Endodermal cell (in vitro differentiated cells): ENCODE measurements at regions not wholly inside any gene's neighbourhood (a gene's known extent, or its start where the extent isn't known, plus 50 kb on each side); places are given as distances from the start of the nearest gene placed in this dataset.

ENCODE experiments used
- DNase-seq: peaks from one replicate; pipeline ENCODE4 v3.0.0-alpha.2; 2017
- H3K27ac ChIP-seq: 2 replicates; pipeline ENCODE4 v1.5.1; 2013; ENCODE audit warnings: mild to moderate bottlenecking, low read depth, low read length, moderate library complexity
- H3K27me3 ChIP-seq: 2 replicates; pipeline ENCODE4 v1.6.1; 2013; ENCODE audit warnings: mild to moderate bottlenecking, low read length, moderate library complexity; ENCODE audit not compliant: insufficient read depth, control insufficient read depth, poor library complexity, severe bottlenecking
- H3K36me3 ChIP-seq: 2 replicates; pipeline ENCODE4 v1.7.0; 2013; ENCODE audit warnings: mild to moderate bottlenecking, low read length, moderate library complexity; ENCODE audit not compliant: control insufficient read depth, insufficient read depth
- H3K4me1 ChIP-seq: one replicate; pipeline ENCODE4 v1.7.0; 2013; ENCODE audit warnings: low read length; ENCODE audit not compliant: control insufficient read depth, insufficient read depth
- H3K4me3 ChIP-seq: 2 replicates; pipeline ENCODE4 v1.5.1; 2013; ENCODE audit warnings: mild to moderate bottlenecking, low read length, moderate library complexity
- H3K9ac ChIP-seq: 2 replicates; pipeline ENCODE4 v1.6.1; 2013; ENCODE audit warnings: mild to moderate bottlenecking, low read length, moderate library complexity; ENCODE audit not compliant: poor library complexity, severe bottlenecking; ENCODE audit errors: extremely low read depth
- H3K9me3 ChIP-seq: 2 replicates; pipeline ENCODE4 v1.6.1; 2013; ENCODE audit warnings: mild to moderate bottlenecking, low read length, moderate library complexity; ENCODE audit not compliant: control insufficient read depth
- H3K27ac Mint-ChIP-seq: 2 replicates; pipeline ENCODE4 v1.8.0; 2020; ENCODE audit warnings: mixed read lengths
- H3K27me3 Mint-ChIP-seq: 2 replicates; pipeline ENCODE4 v1.8.0; 2021; ENCODE audit warnings: mild to moderate bottlenecking, mixed read lengths; ENCODE audit not compliant: insufficient read depth
- H3K36me3 Mint-ChIP-seq: 2 replicates; pipeline ENCODE4 v1.8.0; 2020; ENCODE audit warnings: low read depth, mixed read lengths
- H3K4me1 Mint-ChIP-seq: 2 replicates; pipeline ENCODE4 v1.8.0; 2020; ENCODE audit warnings: mixed read lengths
- H3K4me3 Mint-ChIP-seq: 2 replicates; pipeline ENCODE4 v1.8.0; 2020; ENCODE audit warnings: mild to moderate bottlenecking, moderate library complexity, mixed read lengths
- H3K9me3 Mint-ChIP-seq: 2 replicates; pipeline ENCODE4 v1.8.0; 2020; ENCODE audit warnings: mild to moderate bottlenecking, mixed read lengths
- WGBS, 2 experiments: methylation state at CpG; one replicate each; pipeline versions ENCODE4 v1.1.5 to v1.1.7; 2013; ENCODE audit warnings: missing lambda C conversion rate in 2 of 2, mixed read lengths in 1 of 2; ENCODE audit not compliant: insufficient coverage in 1 of 2, insufficient read length in 1 of 2; 5-methylcytosine and 5-hydroxymethylcytosine counted together
- TF ChIP-seq, protein P1 (sequence below): fragments of 200-600 bp; sonication (generic); conservative IDR thresholded peaks from 2 replicates; pipeline ENCODE4 v1.5.0; 2021; ENCODE audit warnings: antibody characterized with exemption, mild to moderate bottlenecking

DNA sequence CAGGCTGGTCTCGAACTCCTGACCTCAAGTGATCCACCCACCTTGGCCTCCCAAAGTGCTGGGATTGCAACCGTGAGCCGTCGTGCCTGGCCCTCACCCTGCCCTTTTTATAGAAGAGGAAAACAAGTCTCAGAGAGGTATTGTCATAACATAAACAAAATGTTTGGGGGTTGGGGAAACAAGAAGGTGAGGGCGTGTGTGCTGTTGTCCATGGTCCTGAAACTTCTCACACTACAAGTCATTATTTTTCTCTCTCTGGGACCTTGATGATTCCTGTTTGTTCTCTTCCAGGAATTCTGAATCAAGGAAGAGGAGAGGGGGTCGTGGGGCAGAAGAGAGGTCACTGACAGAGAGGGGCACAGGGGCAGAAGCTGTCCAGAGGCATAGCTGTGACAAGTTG is 160.2 kb upstream of the LHX1 start:
- Mint-ChIP-seq H3K27ac (no peak overlapping the region), H3K4me3 (no peak overlapping the region), H3K4me1 (peaks cover 6% of the 10 kb centered on the region), H3K36me3 (no peaks in the 10 kb centered on the region), H3K9me3 (no peaks in the 10 kb centered on the region), H3K27me3 (peaks cover 19% of the 10 kb centered on the region)
- H3K4me1 ChIP-seq = no peaks in the 10 kb centered on the region
- no peaks in the 10 kb centered on the region for H3K9me3 ChIP-seq
- no peak overlapping the region for H3K27ac ChIP-seq
- TF ChIP-seq, protein P1, sequence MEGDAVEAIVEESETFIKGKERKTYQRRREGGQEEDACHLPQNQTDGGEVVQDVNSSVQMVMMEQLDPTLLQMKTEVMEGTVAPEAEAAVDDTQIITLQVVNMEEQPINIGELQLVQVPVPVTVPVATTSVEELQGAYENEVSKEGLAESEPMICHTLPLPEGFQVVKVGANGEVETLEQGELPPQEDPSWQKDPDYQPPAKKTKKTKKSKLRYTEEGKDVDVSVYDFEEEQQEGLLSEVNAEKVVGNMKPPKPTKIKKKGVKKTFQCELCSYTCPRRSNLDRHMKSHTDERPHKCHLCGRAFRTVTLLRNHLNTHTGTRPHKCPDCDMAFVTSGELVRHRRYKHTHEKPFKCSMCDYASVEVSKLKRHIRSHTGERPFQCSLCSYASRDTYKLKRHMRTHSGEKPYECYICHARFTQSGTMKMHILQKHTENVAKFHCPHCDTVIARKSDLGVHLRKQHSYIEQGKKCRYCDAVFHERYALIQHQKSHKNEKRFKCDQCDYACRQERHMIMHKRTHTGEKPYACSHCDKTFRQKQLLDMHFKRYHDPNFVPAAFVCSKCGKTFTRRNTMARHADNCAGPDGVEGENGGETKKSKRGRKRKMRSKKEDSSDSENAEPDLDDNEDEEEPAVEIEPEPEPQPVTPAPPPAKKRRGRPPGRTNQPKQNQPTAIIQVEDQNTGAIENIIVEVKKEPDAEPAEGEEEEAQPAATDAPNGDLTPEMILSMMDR = no peak
- no peak overlapping the region for H3K4me3 ChIP-seq
- 43% methylated on average over 6 of the region's 6 CpGs; no CpG with 5 or more reads in 1 of the 2 experiments for WGBS, 2 experiments
- no peak overlapping the region for H3K9ac ChIP-seq
- H3K27me3 ChIP-seq = peaks cover 25% of the 10 kb centered on the region
- H3K36me3 ChIP-seq = no peaks in the 10 kb centered on the region
- peak; percentile 76 for DNase-seq

DNA sequence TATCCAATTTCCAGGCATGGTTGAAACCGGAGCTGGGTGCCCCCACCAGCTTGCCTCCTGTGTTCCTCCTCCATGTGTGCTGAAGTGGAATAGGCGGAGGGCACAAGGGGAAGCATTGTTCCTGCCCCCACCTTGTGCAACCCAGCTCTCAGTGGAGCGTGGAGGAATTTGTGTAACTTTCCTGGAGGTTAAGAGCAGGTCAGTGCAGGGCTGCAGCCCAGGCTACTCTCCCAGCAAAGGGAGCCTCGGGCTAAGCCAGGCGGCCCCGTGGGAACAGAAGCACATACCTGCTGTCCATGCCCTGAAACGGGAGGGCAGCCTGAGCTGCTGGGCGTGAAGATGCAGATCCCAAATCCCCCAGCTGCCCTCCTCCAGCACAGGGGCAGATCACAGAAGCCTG is 158.8 kb upstream of the LHX1 start:
- Mint-ChIP-seq H3K9me3 (no peaks in the 10 kb centered on the region), H3K4me1 (peaks cover 6% of the 10 kb centered on the region), H3K27me3 (peaks cover 19% of the 10 kb centered on the region), H3K27ac (no peak overlapping the region), H3K4me3 (no peak overlapping the region), H3K36me3 (no peaks in the 10 kb centered on the region)
- Histone ChIP-seq H3K27ac (no peak overlapping the region), H3K36me3 (no peaks in the 10 kb centered on the region), H3K27me3 (peaks cover 14% of the 10 kb centered on the region), H3K4me3 (no peak overlapping the region), H3K9ac (no peak overlapping the region), H3K4me1 (no peaks in the 10 kb centered on the region), H3K9me3 (no peaks in the 10 kb centered on the region)
- no peak for DNase-seq
- 52 to 82% methylated on average over 7 to 8 of the region's 8 CpGs for WGBS, 2 experiments
- TF ChIP-seq, protein P1 = no peak

DNA sequence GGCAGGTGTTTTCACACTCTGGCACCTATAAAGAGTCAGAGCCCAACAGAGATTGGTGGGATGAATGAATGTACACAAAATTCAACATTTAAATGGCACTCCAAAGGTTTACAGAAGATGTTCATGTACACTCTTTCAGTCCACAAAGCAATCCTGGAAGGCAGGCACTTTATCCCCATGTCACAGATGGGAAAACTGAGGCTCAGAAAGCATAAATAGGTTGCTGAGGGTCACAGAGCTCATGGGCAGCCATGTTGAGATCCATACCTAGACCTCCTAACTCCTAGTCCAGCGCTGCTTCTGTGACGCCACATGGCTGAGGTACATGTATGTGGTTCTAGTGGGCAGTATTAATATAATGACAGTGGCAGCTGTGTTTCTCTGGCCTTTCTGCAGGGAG is 157.7 kb upstream of the LHX1 start:
- TF ChIP-seq, protein P1 = no peak
- H3K9me3 ChIP-seq = no peaks in the 10 kb centered on the region
- peaks cover 16% of the 10 kb centered on the region for H3K27me3 ChIP-seq
- no peaks in the 10 kb centered on the region for H3K4me1 ChIP-seq
- Mint-ChIP-seq H3K4me3 (no peak overlapping the region), H3K27me3 (peaks cover 22% of the 10 kb centered on the region), H3K9me3 (no peaks in the 10 kb centered on the region), H3K36me3 (no peaks in the 10 kb centered on the region), H3K27ac (no peak overlapping the region), H3K4me1 (peaks cover 3% of the 10 kb centered on the region)
- H3K4me3 ChIP-seq = no peak overlapping the region
- H3K36me3 ChIP-seq = no peaks in the 10 kb centered on the region
- DNase-seq = no peak
- H3K27ac ChIP-seq = no peak overlapping the region
- WGBS, 2 experiments = 92 to 100% methylated on average over 2 of the region's 2 CpGs
- H3K9ac ChIP-seq = no peak overlapping the region
